GM12875 (cell line): ENCODE measurements at regions not wholly inside any gene's neighbourhood (a gene's known extent, or its start where the extent isn't known, plus 50 kb on each side); places are given as distances from the start of the nearest gene placed in this dataset.

Experiments
- H3K4me3 ChIP-seq: one replicate; pipeline ENCODE4 v1.5.1; 2011; ENCODE audit warnings: low read depth, low read length, control low read depth
- CTCF ChIP-seq: IDR thresholded peaks from 2 replicates; pipeline ENCODE4 v1.5.1; 2011; ENCODE audit warnings: low read depth, mild to moderate bottlenecking, control low read depth, inconsistent platforms, low read length, moderate library complexity, borderline replicate concordance; ENCODE audit not compliant: insufficient read depth

- no peak overlapping the region for H3K4me3 ChIP-seq
- TF ChIP-seq CTCF: no peak
Observed at GRCh38 chr4:123638834-123639233, 242.2 kb downstream of the SPRY1 start.

- H3K4me3 ChIP-seq: no peak overlapping the region
- TF ChIP-seq CTCF: no peak
Observed at GRCh38 chr4:123640271-123640670, 243.7 kb downstream of the SPRY1 start.

- H3K4me3 ChIP-seq: no peak overlapping the region
- no peak for TF ChIP-seq CTCF
Observed at GRCh38 chr4:123640824-123641223, 244.2 kb downstream of the SPRY1 start.

GRCh38 chr4:123643691-123644090 is 247.1 kb downstream of the SPRY1 start:
- no peak overlapping the region for H3K4me3 ChIP-seq

GRCh38 chr4:123649250-123649644 is 252.7 kb downstream of the SPRY1 start:
- TF ChIP-seq CTCF: no peak
- H3K4me3 ChIP-seq: no peak overlapping the region

More at GRCh38 chr4:123643691-123644090, 247.1 kb downstream of the SPRY1 start:
- TF ChIP-seq CTCF: no peak

DNA sequence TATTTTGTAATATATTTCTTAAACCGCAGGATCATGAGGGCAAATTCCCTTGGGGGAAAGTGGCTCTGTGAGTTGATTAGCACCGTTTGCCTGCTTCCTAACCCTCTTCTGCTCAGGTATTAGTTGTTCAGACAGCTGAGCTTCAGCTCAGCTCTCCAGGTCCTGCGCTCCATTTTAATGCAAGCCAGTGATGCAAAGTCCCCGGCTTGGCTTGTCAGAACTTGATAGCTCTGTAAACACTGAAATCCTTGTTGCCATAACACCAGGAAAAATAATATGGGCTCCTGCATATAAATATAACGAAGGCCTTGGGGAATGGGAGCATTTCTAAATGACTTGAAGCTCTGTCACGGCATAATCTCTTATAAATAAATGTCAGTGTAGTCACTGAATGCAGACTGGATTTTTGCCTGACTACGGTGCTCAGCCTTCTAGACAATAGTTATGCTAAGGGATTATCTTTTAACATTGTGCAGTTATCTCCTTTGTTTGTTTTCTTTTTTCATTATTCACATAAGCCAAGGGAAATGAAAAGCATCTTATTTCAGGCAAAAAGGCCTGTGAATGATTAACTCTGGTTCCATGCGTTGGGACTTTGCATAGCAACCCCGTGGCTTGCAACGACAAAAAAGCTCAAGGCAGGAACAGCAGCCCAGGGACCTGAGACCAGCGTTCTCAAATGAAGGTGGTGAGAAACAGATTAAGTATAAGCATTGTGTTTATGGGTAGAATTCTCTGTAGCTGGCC is 253.2 kb downstream of the SPRY1 start:
- TF ChIP-seq CTCF: no peak
- no peak overlapping the region for H3K4me3 ChIP-seq

GRCh38 chr4:123651066-123651465 is 254.5 kb downstream of the SPRY1 start:
- H3K4me3 ChIP-seq: no peak overlapping the region
- no peak for TF ChIP-seq CTCF
